ENCODE measurements at regions not wholly inside any gene's neighbourhood (a gene's known extent, or its start where the extent isn't known, plus 50 kb on each side); places are given as distances from the start of the nearest gene placed in this dataset.

GRCh38 chr6:114718716-114719270 is 376.0 kb upstream of the HS3ST5 start:
- TF ChIP-seq CTCF (IDR thresholded peaks at IDR 0.05; ENCODE audit: insufficient read depth, low read depth, low read length) = no peak
- TF ChIP-seq EZH2 (IDR thresholded peaks at IDR 0.05; ENCODE audit: insufficient read depth, low read length) = no peak

Measured in astrocyte (in vitro differentiated cells and primary cell).